Keratinocyte (primary cell): ENCODE measurements at regions not wholly inside any gene's neighbourhood (a gene's known extent, or its start where the extent isn't known, plus 50 kb on each side); places are given as distances from the start of the nearest gene placed in this dataset.

ENCODE experiments used
- DNase-seq: peaks from one replicate; pipeline ENCODE4 v3.0.0-alpha.2; 2011; ENCODE audit warnings: low read depth, missing footprints, low spot score
- FAIRE-seq: peaks from 2 replicates; lab custom pipeline; 2011; peaks lifted over from hg19 to GRCh38; lab: Jason Lieb, UNC
- H2AFZ ChIP-seq: 2 replicates; pipeline ENCODE4 v1.6.0; 2012; ENCODE audit warnings: low read length, control low read depth, inconsistent platforms; ENCODE audit not compliant: control insufficient read depth
- H3K27ac ChIP-seq: 2 replicates; pipeline ENCODE4 v1.5.1; 2011; ENCODE audit warnings: low read length; ENCODE audit not compliant: control insufficient read depth, insufficient read depth
- H3K27me3 ChIP-seq: 3 replicates; pipeline ENCODE4 v1.6.0; 2011; ENCODE audit warnings: low read length; ENCODE audit not compliant: control insufficient read depth, insufficient read depth; ENCODE audit errors: extremely low read depth
- H3K36me3 ChIP-seq, 2 experiments: 2 replicates in 1 of 2; 3 replicates in 1 of 2; pipeline ENCODE4 v1.5.1; 2011; ENCODE audit warnings: low read length in 2 of 2, mild to moderate bottlenecking in 1 of 2; ENCODE audit not compliant: control insufficient read depth in 2 of 2, insufficient read depth in 2 of 2; ENCODE audit errors: extremely low read depth in 1 of 2
- H3K4me1 ChIP-seq: 3 replicates; pipeline ENCODE4 v1.5.1; 2011; ENCODE audit warnings: low read length; ENCODE audit not compliant: control insufficient read depth, insufficient read depth; ENCODE audit errors: extremely low read depth
- H3K4me2 ChIP-seq: 3 replicates; pipeline ENCODE4 v1.6.0; 2011; ENCODE audit warnings: low read depth, low read length; ENCODE audit not compliant: control insufficient read depth, insufficient read depth; ENCODE audit errors: extremely low read depth
- H3K4me3 ChIP-seq, 3 experiments: fragments of 200-600 bp in 1 of 3; sonication (generic) in 1 of 3; 2 replicates in 2 of 3; 3 replicates in 1 of 3; pipeline ENCODE4 v1.5.1; 2011 to 2016; ENCODE audit warnings: low read length in 3 of 3, mild to moderate bottlenecking in 3 of 3, control low read depth in 2 of 3, inconsistent platforms in 1 of 3, low read depth in 1 of 3, mixed read lengths in 1 of 3, mixed run types in 1 of 3, moderate library complexity in 1 of 3; ENCODE audit not compliant: control insufficient read depth in 2 of 3, insufficient read depth in 2 of 3; ENCODE audit errors: extremely low read depth in 1 of 3
- H3K79me2 ChIP-seq: 2 replicates; pipeline ENCODE4 v1.6.0; 2012; ENCODE audit warnings: low read length; ENCODE audit not compliant: control insufficient read depth, insufficient read depth
- H3K9ac ChIP-seq: 3 replicates; pipeline ENCODE4 v1.6.0; 2011; ENCODE audit warnings: low read length; ENCODE audit not compliant: control insufficient read depth, insufficient read depth; ENCODE audit errors: extremely low read depth
- H3K9me1 ChIP-seq: 3 replicates; pipeline ENCODE4 v1.6.0; 2011; ENCODE audit warnings: low read length; ENCODE audit not compliant: control insufficient read depth, insufficient read depth; ENCODE audit errors: extremely low read depth
- H3K9me3 ChIP-seq: 2 replicates; pipeline ENCODE4 v1.5.1; 2012; ENCODE audit warnings: low read depth, low read length; ENCODE audit not compliant: control insufficient read depth
- H4K20me1 ChIP-seq: 3 replicates; pipeline ENCODE4 v1.6.0; 2011; ENCODE audit warnings: low read length; ENCODE audit not compliant: control insufficient read depth, insufficient read depth; ENCODE audit errors: extremely low read depth
- CTCF ChIP-seq, 3 experiments: IDR thresholded peaks in 1 of 3; conservative IDR thresholded peaks in 1 of 3; optimal IDR thresholded peaks in 1 of 3; 2 replicates in 2 of 3; 3 replicates in 1 of 3; pipeline versions ENCODE3 to v1.5.1; 2011; ENCODE audit warnings: low read length in 3 of 3, mild to moderate bottlenecking in 3 of 3, moderate library complexity in 2 of 3, control low read depth in 1 of 3, inconsistent platforms in 1 of 3; ENCODE audit not compliant: insufficient read depth in 2 of 3; ENCODE audit errors: extremely low read depth in 1 of 3
- EZH2 ChIP-seq: IDR thresholded peaks from one replicate; pipeline ENCODE4 v1.6.1; 2012; ENCODE audit warnings: inconsistent platforms, mild to moderate bottlenecking, low read length, moderate library complexity
- dilution Hi-C: fragments of 300-500 bp; cut with MboI; formaldehyde crosslinking; loops from one replicate; pipeline ENCODE4 v1.7.0; 2020; ENCODE audit warnings: low sequenced_read_pairs; ENCODE audit not compliant: extremely low pct_ligation_motif_present

- Histone ChIP-seq H4K20me1 (no peaks in the 10 kb centered on the region), H3K4me1 (peaks cover 5% of the 10 kb centered on the region), H3K4me2 (no peak overlapping the region), H3K9me3 (no peaks in the 10 kb centered on the region), H3K9ac (no peak overlapping the region), H3K36me3 (no peaks in the 10 kb centered on the region), H3K27me3 (peaks cover 4% of the 10 kb centered on the region), H3K4me3 (no peak overlapping the region), H3K9me1 (no peaks in the 10 kb centered on the region), H2AFZ (no peak overlapping the region), H3K27ac (no peak overlapping the region), H3K79me2 (no peaks in the 10 kb centered on the region)
- dilution Hi-C loops = no loop called here
- no peak for FAIRE-seq
- TF ChIP-seq EZH2 (no peak), CTCF (optimal IDR thresholded peaks at IDR 0.05 in 1 of 3, IDR thresholded peaks at IDR 0.05 in 1 of 3, conservative IDR thresholded peaks at IDR 0.05 in 1 of 3; ENCODE audit: extremely low read depth in 1 of 3, insufficient read depth in 2 of 3, low read length in 3 of 3) (no peak)
- DNase-seq = no peak
Observed at GRCh38 chr6:43907789-43908472, 137.9 kb downstream of the VEGFA start.

- H3K4me2 ChIP-seq = no peak overlapping the region
- dilution Hi-C loops = no loop called here
- FAIRE-seq (no peak), DNase-seq (no peak)
- peaks cover 5% of the 10 kb centered on the region for H3K4me1 ChIP-seq
- H4K20me1 ChIP-seq = no peaks in the 10 kb centered on the region
- no peaks in the 10 kb centered on the region for H3K9me1 ChIP-seq
- H3K4me3 ChIP-seq = no peak overlapping the region
- H3K9ac ChIP-seq = no peak overlapping the region
- TF ChIP-seq CTCF (optimal IDR thresholded peaks at IDR 0.05 in 1 of 3, IDR thresholded peaks at IDR 0.05 in 1 of 3, conservative IDR thresholded peaks at IDR 0.05 in 1 of 3; ENCODE audit: extremely low read depth in 1 of 3, insufficient read depth in 2 of 3, low read length in 3 of 3) (no peak), EZH2 (no peak)
- no peaks in the 10 kb centered on the region for H3K36me3 ChIP-seq
- peaks cover 4% of the 10 kb centered on the region for H3K27me3 ChIP-seq
- no peaks in the 10 kb centered on the region for H3K9me3 ChIP-seq
- no peaks in the 10 kb centered on the region for H3K79me2 ChIP-seq
- no peak overlapping the region for H2AFZ ChIP-seq
- H3K27ac ChIP-seq = no peak overlapping the region
Observed at GRCh38 chr6:43907312-43907711, 137.3 kb downstream of the VEGFA start.
